ENCODE measurements at regions not wholly inside any gene's neighbourhood (a gene's known extent, or its start where the extent isn't known, plus 50 kb on each side); places are given as distances from the start of the nearest gene placed in this dataset.
A peak's percentile ranks its signal among the peaks of the same experiment; 100 is the strongest.
"Not testable (repeated sequence)": the region's sequence is repeated elsewhere in the genome, so short reads cannot be mapped to it uniquely, and the experiment has no call there.

DNA sequence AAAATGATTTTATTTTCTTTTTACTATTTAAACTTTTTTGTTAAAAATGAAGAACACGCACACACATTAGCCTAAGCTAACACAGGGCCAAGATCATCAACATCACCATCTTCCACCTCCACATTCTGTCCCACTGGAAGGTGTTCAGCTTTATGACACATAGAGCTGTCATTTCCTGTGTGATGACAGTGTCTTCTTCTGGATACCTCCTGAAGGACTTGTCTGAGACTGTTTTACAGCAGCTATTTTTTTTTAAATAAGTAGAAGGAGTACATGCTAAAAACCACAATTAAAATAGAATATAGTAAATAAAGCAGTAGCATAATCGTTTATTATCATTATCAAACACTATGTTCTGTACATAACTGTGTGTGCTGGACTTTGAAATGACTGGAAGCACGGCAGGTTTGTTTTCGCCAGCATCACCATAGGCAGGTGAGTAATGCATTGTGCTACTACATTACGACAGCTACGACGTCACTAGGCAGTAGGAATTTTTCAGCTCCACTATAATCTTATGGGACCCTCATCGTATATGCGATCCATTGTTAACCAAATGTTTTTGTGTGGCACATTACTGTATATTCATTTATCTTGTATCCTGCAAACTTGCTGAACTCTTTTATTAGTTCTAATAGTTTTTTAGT is 72.8 kb downstream of the KLF15 start:
- Histone ChIP-seq H3K4me1 (ENCODE audit: insufficient read depth, low read length) (peaks cover 10% of the 10 kb centered on the region), H3K79me2 (ENCODE audit: insufficient read depth, low read length) (no peaks in the 10 kb centered on the region), H3K27me3 (ENCODE audit: insufficient read depth, low read length) (peaks cover 15% of the 10 kb centered on the region), H3K9ac (ENCODE audit: low read length) (no peak overlapping the region), H3K4me2 (ENCODE audit: low read length) (no peak overlapping the region), H3K36me3 (ENCODE audit: insufficient read depth, low read length) (no peaks in the 10 kb centered on the region), H2AFZ (ENCODE audit: low read depth, low read length) (no peak overlapping the region), H3K9me3 (ENCODE audit: insufficient read depth, low read depth, low read length) (no peaks in the 10 kb centered on the region), H3K27ac (ENCODE audit: low read depth, low read length) (no peak overlapping the region), H3K4me3 (ENCODE audit: insufficient read depth, low read depth, low read length) (no peak overlapping the region), H4K20me1 (ENCODE audit: insufficient read depth, low read length) (no peaks in the 10 kb centered on the region)
- TF ChIP-seq, protein P1, sequence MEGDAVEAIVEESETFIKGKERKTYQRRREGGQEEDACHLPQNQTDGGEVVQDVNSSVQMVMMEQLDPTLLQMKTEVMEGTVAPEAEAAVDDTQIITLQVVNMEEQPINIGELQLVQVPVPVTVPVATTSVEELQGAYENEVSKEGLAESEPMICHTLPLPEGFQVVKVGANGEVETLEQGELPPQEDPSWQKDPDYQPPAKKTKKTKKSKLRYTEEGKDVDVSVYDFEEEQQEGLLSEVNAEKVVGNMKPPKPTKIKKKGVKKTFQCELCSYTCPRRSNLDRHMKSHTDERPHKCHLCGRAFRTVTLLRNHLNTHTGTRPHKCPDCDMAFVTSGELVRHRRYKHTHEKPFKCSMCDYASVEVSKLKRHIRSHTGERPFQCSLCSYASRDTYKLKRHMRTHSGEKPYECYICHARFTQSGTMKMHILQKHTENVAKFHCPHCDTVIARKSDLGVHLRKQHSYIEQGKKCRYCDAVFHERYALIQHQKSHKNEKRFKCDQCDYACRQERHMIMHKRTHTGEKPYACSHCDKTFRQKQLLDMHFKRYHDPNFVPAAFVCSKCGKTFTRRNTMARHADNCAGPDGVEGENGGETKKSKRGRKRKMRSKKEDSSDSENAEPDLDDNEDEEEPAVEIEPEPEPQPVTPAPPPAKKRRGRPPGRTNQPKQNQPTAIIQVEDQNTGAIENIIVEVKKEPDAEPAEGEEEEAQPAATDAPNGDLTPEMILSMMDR (IDR thresholded peaks at IDR 0.05; ENCODE audit: insufficient read depth, low read depth, low read length): no peak
- TF ChIP-seq EZH2 (IDR thresholded peaks at IDR 0.05; ENCODE audit: insufficient read depth, low read length): no peak
- DNase-seq (ENCODE audit: low read depth) (peak; percentile 54), FAIRE-seq (no peak)
- no peak overlapping the region for H3K4me3 Mint-ChIP-seq (ENCODE audit: unreplicated experiment)
- H3K9me3 Mint-ChIP-seq (ENCODE audit: unreplicated experiment): no peaks in the 10 kb centered on the region
- H3K36me3 Mint-ChIP-seq (ENCODE audit: low read depth, unreplicated experiment): no peaks in the 10 kb centered on the region
- H3K4me1 Mint-ChIP-seq (ENCODE audit: low read depth, unreplicated experiment): no peaks in the 10 kb centered on the region
- no peak overlapping the region for H3K27ac Mint-ChIP-seq (ENCODE audit: unreplicated experiment)
- peaks cover 16% of the 10 kb centered on the region for H3K27me3 Mint-ChIP-seq (ENCODE audit: low read depth, unreplicated experiment)

DNA sequence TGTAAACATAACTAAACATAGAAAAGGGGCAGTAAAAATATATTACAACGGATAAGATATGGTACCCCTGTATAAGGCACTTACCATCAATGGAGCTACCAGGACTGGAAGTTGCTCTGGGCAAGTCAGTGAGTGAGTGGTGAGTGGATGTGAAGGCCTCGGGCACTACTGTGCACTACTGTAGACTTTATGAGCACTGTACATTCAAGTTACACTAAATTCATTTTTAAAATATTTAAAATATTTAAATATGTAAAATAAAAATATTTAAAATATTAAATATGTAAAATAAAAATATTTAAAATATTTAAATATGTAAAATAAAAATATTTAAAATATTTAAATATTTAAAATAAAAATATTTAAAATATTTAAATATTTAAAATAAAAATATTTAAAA is 73.6 kb downstream of the KLF15 start:
- H3K36me3 Mint-ChIP-seq (ENCODE audit: low read depth, unreplicated experiment); H2AFZ ChIP-seq (ENCODE audit: low read depth, low read length); H3K4me2 ChIP-seq (ENCODE audit: low read length); H3K27ac Mint-ChIP-seq (ENCODE audit: unreplicated experiment); H3K27me3 ChIP-seq (ENCODE audit: insufficient read depth, low read length); H3K4me3 ChIP-seq (ENCODE audit: insufficient read depth, low read depth, low read length); FAIRE-seq; H3K79me2 ChIP-seq (ENCODE audit: insufficient read depth, low read length); H3K36me3 ChIP-seq (ENCODE audit: insufficient read depth, low read length); H4K20me1 ChIP-seq (ENCODE audit: insufficient read depth, low read length); H3K27ac ChIP-seq (ENCODE audit: low read depth, low read length); H3K9ac ChIP-seq (ENCODE audit: low read length); H3K4me3 Mint-ChIP-seq (ENCODE audit: unreplicated experiment); DNase-seq (ENCODE audit: low read depth); H3K9me3 ChIP-seq (ENCODE audit: insufficient read depth, low read depth, low read length); H3K4me1 Mint-ChIP-seq (ENCODE audit: low read depth, unreplicated experiment); H3K9me3 Mint-ChIP-seq (ENCODE audit: unreplicated experiment): not testable (repeated sequence)
- peaks cover 10% of the 10 kb centered on the region for H3K27me3 Mint-ChIP-seq (ENCODE audit: low read depth, unreplicated experiment)
- peaks cover 10% of the 10 kb centered on the region for H3K4me1 ChIP-seq (ENCODE audit: insufficient read depth, low read length)

DNA sequence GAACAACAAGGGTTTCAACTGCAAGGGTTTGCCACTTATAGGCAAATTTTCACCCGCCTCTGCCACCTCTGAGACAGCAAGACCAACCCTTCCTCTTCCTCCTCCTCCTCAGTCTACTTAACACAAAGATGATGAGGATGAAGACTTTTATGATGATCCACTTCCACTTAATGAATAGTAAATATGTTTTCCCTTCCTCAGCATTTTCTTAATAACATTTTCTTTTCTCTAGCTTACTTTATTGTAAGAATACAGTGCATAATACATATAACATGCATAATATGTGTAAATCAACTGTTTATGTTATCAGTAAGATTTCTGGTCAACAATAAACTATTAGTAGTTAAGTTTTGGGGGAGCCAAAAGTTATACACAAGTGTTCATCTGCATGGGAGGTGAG is 77.4 kb downstream of the KLF15 start:
- no peaks in the 10 kb centered on the region for H4K20me1 ChIP-seq (ENCODE audit: insufficient read depth, low read length)
- Mint-ChIP-seq H3K4me3 (ENCODE audit: unreplicated experiment) (no peak overlapping the region), H3K9me3 (ENCODE audit: unreplicated experiment) (peaks cover 4% of the 10 kb centered on the region), H3K27ac (ENCODE audit: unreplicated experiment) (no peak overlapping the region), H3K27me3 (ENCODE audit: low read depth, unreplicated experiment) (peaks cover 21% of the 10 kb centered on the region), H3K36me3 (ENCODE audit: low read depth, unreplicated experiment) (no peaks in the 10 kb centered on the region), H3K4me1 (ENCODE audit: low read depth, unreplicated experiment) (peaks cover 2% of the 10 kb centered on the region)
- TF ChIP-seq, protein P1 (IDR thresholded peaks at IDR 0.05; ENCODE audit: insufficient read depth, low read depth, low read length): no peak
- no peak for TF ChIP-seq EZH2 (IDR thresholded peaks at IDR 0.05; ENCODE audit: insufficient read depth, low read length)
- no peak overlapping the region for H3K4me2 ChIP-seq (ENCODE audit: low read length)
- no peaks in the 10 kb centered on the region for H3K4me1 ChIP-seq (ENCODE audit: insufficient read depth, low read length)
- H3K9ac ChIP-seq (ENCODE audit: low read length): no peak overlapping the region
- no peak for DNase-seq (ENCODE audit: low read depth)
- no peak overlapping the region for H3K4me3 ChIP-seq (ENCODE audit: insufficient read depth, low read depth, low read length)
- no peaks in the 10 kb centered on the region for H3K79me2 ChIP-seq (ENCODE audit: insufficient read depth, low read length)
- no peak overlapping the region for H3K27ac ChIP-seq (ENCODE audit: low read depth, low read length)
- H3K9me3 ChIP-seq (ENCODE audit: insufficient read depth, low read depth, low read length): no peaks in the 10 kb centered on the region
- H3K27me3 ChIP-seq (ENCODE audit: insufficient read depth, low read length): no peaks in the 10 kb centered on the region
- FAIRE-seq: no peak
- H3K36me3 ChIP-seq (ENCODE audit: insufficient read depth, low read length): no peaks in the 10 kb centered on the region
- no peak overlapping the region for H2AFZ ChIP-seq (ENCODE audit: low read depth, low read length)

Data from astrocyte (in vitro differentiated cells and primary cell).